Testis (tissue), 2 donors: ENCODE measurements at regions not wholly inside any gene's neighbourhood (a gene's known extent, or its start where the extent isn't known, plus 50 kb on each side); places are given as distances from the start of the nearest gene placed in this dataset.

Experiments
- CTCF ChIP-seq, 3 experiments: fragments of 450-650 bp in 2 of 3; fragments of 200-600 bp in 1 of 3; sonication (generic) in 1 of 3; IDR thresholded peaks; one replicate each; pipeline ENCODE4 v1.5.1; 2016 to 2019; ENCODE audit warnings: antibody characterized with exemption in 3 of 3, mild to moderate bottlenecking in 2 of 3, moderate library complexity in 1 of 3
- POLR2A ChIP-seq: fragments of 450-650 bp; IDR thresholded peaks from one replicate; pipeline ENCODE4 v1.6.1; 2017; ENCODE audit warnings: antibody characterized with exemption, mild to moderate bottlenecking, moderate library complexity

- no peak for TF ChIP-seq POLR2A
- no peak for TF ChIP-seq CTCF (IDR thresholded peaks at IDR 0.05)
Measured at GRCh38 chr18:67310826-67311225, 205.7 kb downstream of the DSEL start.
